Gastrocnemius medialis (tissue), 4 donors: ENCODE measurements at regions not wholly inside any gene's neighbourhood (a gene's known extent, or its start where the extent isn't known, plus 50 kb on each side); places are given as distances from the start of the nearest gene placed in this dataset.

Experiments used
- ATAC-seq, 2 donors: fragments of 150-250 bp; one replicate each; pipeline ENCODE4 v1.9.1; 2016
- DNase-seq, 2 donors: peaks; one replicate each; pipeline ENCODE4 v3.0.0-alpha.2; 2019
- H3K27ac ChIP-seq, 4 donors: fragments of 200-600 bp; sonication (generic); 1 replicate in 1 of 4; 2 replicates in 3 of 4; pipeline ENCODE4 v1.5.1; 2016 to 2018; ENCODE audit warnings: mild to moderate bottlenecking in 2 of 4, moderate library complexity in 1 of 4
- H3K27me3 ChIP-seq, 3 donors: fragments of 200-600 bp; sonication (generic) in 2 of 3; 1 replicate in 1 of 3; 2 replicates in 2 of 3; pipeline versions ENCODE4 v1.5.1 to v1.6.0; 2016 to 2019; ENCODE audit warnings: mild to moderate bottlenecking in 1 of 3, moderate library complexity in 1 of 3
- H3K36me3 ChIP-seq, 2 donors: fragments of 200-600 bp; sonication (generic) in 1 of 2; one replicate each; pipeline ENCODE4 v1.5.1; 2017 to 2018
- H3K4me1 ChIP-seq, 2 donors: fragments of 200-600 bp; sonication (generic) in 1 of 2; one replicate each; pipeline ENCODE4 v1.5.1; 2016 to 2017; ENCODE audit warnings: mild to moderate bottlenecking in 2 of 2
- H3K4me3 ChIP-seq, 4 donors: fragments of 200-600 bp; sonication (generic) in 3 of 4; 1 replicate in 1 of 4; 2 replicates in 3 of 4; pipeline ENCODE4 v1.5.1; 2016 to 2019; ENCODE audit warnings: mild to moderate bottlenecking in 2 of 4
- H3K9me3 ChIP-seq, 3 donors: fragments of 200-600 bp; sonication (generic) in 2 of 3; 1 replicate in 1 of 3; 2 replicates in 2 of 3; pipeline ENCODE4 v1.5.1; 2016 to 2019
- POLR2A ChIP-seq, 2 donors: fragments of 450-650 bp; IDR thresholded peaks; one replicate each; pipeline ENCODE4 v1.6.1; 2017; ENCODE audit warnings: antibody characterized with exemption in 2 of 2, mild to moderate bottlenecking in 2 of 2, moderate library complexity in 2 of 2
- in situ Hi-C, 4 donors: fragments of 200-750 bp; cut with MboI; loops; one replicate each; pipeline versions ENCODE4 v1.15.0 to v1.8.0; 2017; ENCODE audit warnings: low sequenced_read_pairs in 4 of 4
- intact Hi-C: fragments of 100-400 bp; cut with DNase I; formaldehyde crosslinking; loops from one replicate; pipeline ENCODE4 v1.15.1; 2023; ENCODE audit warnings: low total_unique reads
- TF ChIP-seq, protein P1 (sequence below), 5 experiments: fragments of 450-650 bp in 3 of 5; fragments of 200-600 bp in 2 of 5; sonication (generic) in 2 of 5; IDR thresholded peaks in 4 of 5; conservative IDR thresholded peaks in 1 of 5; 1 replicate in 4 of 5; 2 replicates in 1 of 5; pipeline ENCODE4 v1.5.1; 2016 to 2019; ENCODE audit warnings: antibody characterized with exemption in 5 of 5, mild to moderate bottlenecking in 3 of 5, moderate library complexity in 3 of 5

DNA sequence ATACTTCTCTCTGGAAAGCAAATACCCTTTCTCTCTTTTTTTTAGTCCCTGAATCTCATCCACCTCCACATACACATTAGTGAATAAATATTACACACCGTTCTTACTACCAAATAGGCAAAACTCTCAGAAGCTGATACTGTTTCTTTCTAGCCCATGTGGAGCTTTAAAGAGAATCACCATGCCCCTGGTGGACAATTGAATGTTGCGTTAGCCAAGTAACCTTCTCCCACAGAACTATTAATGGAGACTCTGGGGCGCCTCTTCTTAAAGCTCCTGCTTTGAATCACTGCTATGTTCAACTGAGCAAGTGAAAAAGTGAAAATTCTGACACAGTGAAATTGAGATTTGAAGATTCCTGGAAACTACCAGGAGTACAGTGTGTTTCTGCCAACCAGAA is 522.8 kb upstream of the CDH7 start:
- Histone ChIP-seq H3K27ac (no peak overlapping the region), H3K36me3 (no peaks in the 10 kb centered on the region), H3K4me3 (no peak overlapping the region), H3K9me3 (no peaks in the 10 kb centered on the region), H3K4me1 (no peaks in the 10 kb centered on the region), H3K27me3 (no peaks in the 10 kb centered on the region)
- in situ Hi-C loops = loop anchor here in 1 of 4 donors (25.0 kb wide), 1 partner anchor 109 kb away; no protein-coding TSS in a partner anchor
- ATAC-seq = no peak
- DNase-seq = no peak
- TF ChIP-seq, protein P1, sequence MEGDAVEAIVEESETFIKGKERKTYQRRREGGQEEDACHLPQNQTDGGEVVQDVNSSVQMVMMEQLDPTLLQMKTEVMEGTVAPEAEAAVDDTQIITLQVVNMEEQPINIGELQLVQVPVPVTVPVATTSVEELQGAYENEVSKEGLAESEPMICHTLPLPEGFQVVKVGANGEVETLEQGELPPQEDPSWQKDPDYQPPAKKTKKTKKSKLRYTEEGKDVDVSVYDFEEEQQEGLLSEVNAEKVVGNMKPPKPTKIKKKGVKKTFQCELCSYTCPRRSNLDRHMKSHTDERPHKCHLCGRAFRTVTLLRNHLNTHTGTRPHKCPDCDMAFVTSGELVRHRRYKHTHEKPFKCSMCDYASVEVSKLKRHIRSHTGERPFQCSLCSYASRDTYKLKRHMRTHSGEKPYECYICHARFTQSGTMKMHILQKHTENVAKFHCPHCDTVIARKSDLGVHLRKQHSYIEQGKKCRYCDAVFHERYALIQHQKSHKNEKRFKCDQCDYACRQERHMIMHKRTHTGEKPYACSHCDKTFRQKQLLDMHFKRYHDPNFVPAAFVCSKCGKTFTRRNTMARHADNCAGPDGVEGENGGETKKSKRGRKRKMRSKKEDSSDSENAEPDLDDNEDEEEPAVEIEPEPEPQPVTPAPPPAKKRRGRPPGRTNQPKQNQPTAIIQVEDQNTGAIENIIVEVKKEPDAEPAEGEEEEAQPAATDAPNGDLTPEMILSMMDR (IDR thresholded peaks at IDR 0.05 in 4 of 5, conservative IDR thresholded peaks at IDR 0.05 in 1 of 5) = no peak
- intact Hi-C loops = no loop called here

DNA sequence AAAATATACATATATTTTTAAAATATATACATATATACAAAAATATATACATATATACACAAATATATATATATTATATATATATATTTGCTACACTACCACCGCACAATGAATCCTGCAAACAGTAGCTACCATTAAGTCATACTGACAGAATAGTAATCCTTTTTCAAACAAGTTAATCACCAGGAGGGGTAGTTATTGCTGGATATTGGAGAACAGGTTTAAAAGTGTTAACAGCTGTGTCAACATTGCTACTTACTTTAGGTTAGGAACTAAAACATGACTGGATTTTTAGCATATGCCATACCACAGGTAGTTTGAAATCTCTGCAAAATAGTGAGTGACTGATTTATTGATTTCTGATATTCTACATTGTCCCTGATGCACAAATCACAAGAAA is 529.1 kb upstream of the CDH7 start:
- in situ Hi-C loops (no loop called here), intact Hi-C loops (no loop called here)
- Histone ChIP-seq H3K27ac (no peak overlapping the region), H3K4me3 (no peak overlapping the region), H3K36me3 (no peaks in the 10 kb centered on the region), H3K27me3 (no peaks in the 10 kb centered on the region), H3K4me1 (no peaks in the 10 kb centered on the region), H3K9me3 (no peaks in the 10 kb centered on the region)
- no peak for TF ChIP-seq POLR2A (IDR thresholded peaks at IDR 0.05)
- TF ChIP-seq, protein P1 (IDR thresholded peaks at IDR 0.05 in 4 of 5, conservative IDR thresholded peaks at IDR 0.05 in 1 of 5) = no peak
- no peak for ATAC-seq
- no peak for DNase-seq

DNA sequence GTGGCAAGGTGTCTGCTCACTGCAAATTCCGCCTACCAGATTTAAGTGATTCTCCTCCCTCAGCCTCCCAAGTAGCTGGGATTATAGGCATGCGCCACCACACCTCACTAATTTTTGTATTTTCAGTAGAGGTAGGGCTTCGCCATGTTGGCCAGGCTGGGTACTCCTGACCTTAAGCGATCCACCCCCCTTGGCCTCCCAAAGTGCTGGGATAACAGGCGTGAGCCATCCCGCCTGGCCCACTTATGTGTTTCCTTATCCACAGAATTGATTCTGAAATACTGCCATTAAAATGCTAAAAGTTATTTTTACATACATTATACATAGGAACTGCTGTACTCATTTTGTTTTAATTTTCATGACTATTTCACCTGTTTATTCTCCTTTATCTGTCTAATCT is 529.7 kb upstream of the CDH7 start:
- Histone ChIP-seq H3K4me3 (no peak overlapping the region), H3K27ac (no peak overlapping the region), H3K36me3 (no peaks in the 10 kb centered on the region), H3K4me1 (no peaks in the 10 kb centered on the region), H3K27me3 (no peaks in the 10 kb centered on the region), H3K9me3 (no peaks in the 10 kb centered on the region)
- in situ Hi-C loops = no loop called here
- ATAC-seq = no peak
- TF ChIP-seq POLR2A (IDR thresholded peaks at IDR 0.05) = no peak
- TF ChIP-seq, protein P1 (IDR thresholded peaks at IDR 0.05 in 4 of 5, conservative IDR thresholded peaks at IDR 0.05 in 1 of 5) = no peak
- intact Hi-C loops = no loop called here
- no peak for DNase-seq

DNA sequence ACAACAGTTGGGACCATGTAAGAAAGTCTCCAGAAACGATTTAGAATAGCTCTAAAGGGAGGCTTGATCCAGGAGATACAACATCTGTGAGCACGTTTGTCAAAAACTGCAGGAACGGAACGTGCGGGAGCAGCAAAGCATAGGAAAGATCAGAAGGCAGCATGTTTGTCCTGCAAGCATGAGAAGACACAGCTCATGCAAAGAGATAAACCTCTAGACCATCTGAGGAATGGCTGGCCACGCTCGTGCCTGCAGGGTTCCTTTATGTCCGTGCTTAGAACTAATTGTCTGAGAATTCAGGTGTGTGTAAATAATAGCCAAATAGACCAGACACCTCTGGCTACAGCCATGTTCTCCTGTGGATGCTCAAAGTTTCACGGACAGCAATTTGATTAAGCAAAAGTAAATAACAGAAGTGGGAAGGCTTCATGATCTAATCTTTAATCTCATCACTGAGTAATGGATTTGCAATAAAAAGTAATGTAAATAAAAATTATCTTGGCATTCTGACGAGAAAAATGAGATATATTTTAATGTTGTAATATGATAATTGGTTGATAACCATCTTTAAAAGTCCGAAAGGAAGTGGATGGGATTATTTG is 534.8 kb upstream of the CDH7 start:
- Histone ChIP-seq H3K9me3 (no peaks in the 10 kb centered on the region), H3K4me1 (no peaks in the 10 kb centered on the region), H3K36me3 (no peaks in the 10 kb centered on the region), H3K4me3 (no peak overlapping the region), H3K27ac (no peak overlapping the region), H3K27me3 (no peaks in the 10 kb centered on the region)
- no peak for TF ChIP-seq POLR2A (IDR thresholded peaks at IDR 0.05)
- TF ChIP-seq, protein P1 (IDR thresholded peaks at IDR 0.05 in 4 of 5, conservative IDR thresholded peaks at IDR 0.05 in 1 of 5) = no peak
- ATAC-seq = no peak
- in situ Hi-C loops = no loop called here
- intact Hi-C loops = no loop called here
- DNase-seq = no peak

DNA sequence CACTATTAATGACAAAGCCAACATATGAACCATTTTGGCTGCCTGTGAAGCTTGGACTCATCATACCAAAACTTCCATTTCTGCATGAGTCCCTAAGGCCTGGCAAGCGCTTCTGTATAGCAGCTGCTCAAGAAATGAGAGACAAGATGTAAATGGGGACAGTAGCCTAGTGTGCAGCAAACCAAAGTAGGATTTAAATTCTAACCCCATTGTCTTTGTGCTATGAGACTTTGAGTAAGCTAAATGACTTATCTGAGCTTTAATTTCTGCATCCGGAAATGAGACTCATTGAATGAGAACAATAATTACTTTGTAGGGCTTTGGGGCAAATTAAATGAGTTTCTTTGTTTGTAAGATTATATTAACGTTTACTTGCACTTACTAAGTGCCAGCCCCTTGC is 536.4 kb upstream of the CDH7 start:
- no peak overlapping the region for H3K4me3 ChIP-seq
- DNase-seq (no peak), ATAC-seq (no peak)
- TF ChIP-seq, protein P1 (IDR thresholded peaks at IDR 0.05 in 4 of 5, conservative IDR thresholded peaks at IDR 0.05 in 1 of 5) = no peak
- no peak for TF ChIP-seq POLR2A (IDR thresholded peaks at IDR 0.05)
- H3K27me3 ChIP-seq = no peaks in the 10 kb centered on the region
- intact Hi-C loops = no loop called here
- H3K9me3 ChIP-seq = no peaks in the 10 kb centered on the region
- H3K4me1 ChIP-seq = no peaks in the 10 kb centered on the region
- in situ Hi-C loops = no loop called here
- H3K36me3 ChIP-seq = no peaks in the 10 kb centered on the region
- H3K27ac ChIP-seq = no peak overlapping the region
